ENCODE measurements at regions not wholly inside any gene's neighbourhood (a gene's known extent, or its start where the extent isn't known, plus 50 kb on each side); places are given as distances from the start of the nearest gene placed in this dataset.

GRCh38 chr22:48580481-48580970 is 1247.1 kb downstream of the BRD1 start:
- Histone ChIP-seq H3K36me3 (no peaks in the 10 kb centered on the region), H3K9me3 (no peaks in the 10 kb centered on the region), H3K4me3 (no peak overlapping the region), H3K27me3 (replicated peaks in 1 of 7) (peaks cover 0 to 51% (median 26%) of the 10 kb centered on the region in 7 donors), H3K4me1 (peaks cover 0 to 12% (median 4%) of the 10 kb centered on the region in 6 donors), H3K27ac (no peak overlapping the region)
- intact Hi-C loops (cut with DNase I; ENCODE audit: low total_unique reads), result no loop called here
- 61 to 77% (median 64%) methylated on average over 11 to 13 of the region's 13 CpGs for WGBS, 5 donors
- no peak for DNase-seq
- TF ChIP-seq, protein P1, sequence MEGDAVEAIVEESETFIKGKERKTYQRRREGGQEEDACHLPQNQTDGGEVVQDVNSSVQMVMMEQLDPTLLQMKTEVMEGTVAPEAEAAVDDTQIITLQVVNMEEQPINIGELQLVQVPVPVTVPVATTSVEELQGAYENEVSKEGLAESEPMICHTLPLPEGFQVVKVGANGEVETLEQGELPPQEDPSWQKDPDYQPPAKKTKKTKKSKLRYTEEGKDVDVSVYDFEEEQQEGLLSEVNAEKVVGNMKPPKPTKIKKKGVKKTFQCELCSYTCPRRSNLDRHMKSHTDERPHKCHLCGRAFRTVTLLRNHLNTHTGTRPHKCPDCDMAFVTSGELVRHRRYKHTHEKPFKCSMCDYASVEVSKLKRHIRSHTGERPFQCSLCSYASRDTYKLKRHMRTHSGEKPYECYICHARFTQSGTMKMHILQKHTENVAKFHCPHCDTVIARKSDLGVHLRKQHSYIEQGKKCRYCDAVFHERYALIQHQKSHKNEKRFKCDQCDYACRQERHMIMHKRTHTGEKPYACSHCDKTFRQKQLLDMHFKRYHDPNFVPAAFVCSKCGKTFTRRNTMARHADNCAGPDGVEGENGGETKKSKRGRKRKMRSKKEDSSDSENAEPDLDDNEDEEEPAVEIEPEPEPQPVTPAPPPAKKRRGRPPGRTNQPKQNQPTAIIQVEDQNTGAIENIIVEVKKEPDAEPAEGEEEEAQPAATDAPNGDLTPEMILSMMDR (IDR thresholded peaks at IDR 0.05 in 8 of 11, conservative IDR thresholded peaks at IDR 0.05 in 3 of 11), result no peak
- no peak for TF ChIP-seq POLR2AphosphoS5 (IDR thresholded peaks at IDR 0.05)
- TF ChIP-seq POLR2A (IDR thresholded peaks at IDR 0.05), result no peak

GRCh38 chr22:48579928-48580309 is 1247.8 kb downstream of the BRD1 start:
- H3K36me3 ChIP-seq, result no peaks in the 10 kb centered on the region
- H3K27me3 ChIP-seq (replicated peaks in 1 of 7), result peaks cover 0 to 54% (median 28%) of the 10 kb centered on the region in 7 donors
- no peak overlapping the region for H3K4me3 ChIP-seq
- peaks cover 0 to 12% (median 4%) of the 10 kb centered on the region in 6 donors for H3K4me1 ChIP-seq
- no peaks in the 10 kb centered on the region for H3K9me3 ChIP-seq
- intact Hi-C loops (cut with DNase I; ENCODE audit: low total_unique reads), result no loop called here
- 86 to 93% (median 91%) methylated on average over 22 of the region's 22 CpGs for WGBS, 5 donors
- TF ChIP-seq POLR2AphosphoS5 (IDR thresholded peaks at IDR 0.05) (no peak), POLR2A (IDR thresholded peaks at IDR 0.05) (no peak)
- TF ChIP-seq, protein P1 (IDR thresholded peaks at IDR 0.05 in 8 of 11, conservative IDR thresholded peaks at IDR 0.05 in 3 of 11), result no peak
- H3K27ac ChIP-seq, result no peak overlapping the region
- no peak for DNase-seq

DNA sequence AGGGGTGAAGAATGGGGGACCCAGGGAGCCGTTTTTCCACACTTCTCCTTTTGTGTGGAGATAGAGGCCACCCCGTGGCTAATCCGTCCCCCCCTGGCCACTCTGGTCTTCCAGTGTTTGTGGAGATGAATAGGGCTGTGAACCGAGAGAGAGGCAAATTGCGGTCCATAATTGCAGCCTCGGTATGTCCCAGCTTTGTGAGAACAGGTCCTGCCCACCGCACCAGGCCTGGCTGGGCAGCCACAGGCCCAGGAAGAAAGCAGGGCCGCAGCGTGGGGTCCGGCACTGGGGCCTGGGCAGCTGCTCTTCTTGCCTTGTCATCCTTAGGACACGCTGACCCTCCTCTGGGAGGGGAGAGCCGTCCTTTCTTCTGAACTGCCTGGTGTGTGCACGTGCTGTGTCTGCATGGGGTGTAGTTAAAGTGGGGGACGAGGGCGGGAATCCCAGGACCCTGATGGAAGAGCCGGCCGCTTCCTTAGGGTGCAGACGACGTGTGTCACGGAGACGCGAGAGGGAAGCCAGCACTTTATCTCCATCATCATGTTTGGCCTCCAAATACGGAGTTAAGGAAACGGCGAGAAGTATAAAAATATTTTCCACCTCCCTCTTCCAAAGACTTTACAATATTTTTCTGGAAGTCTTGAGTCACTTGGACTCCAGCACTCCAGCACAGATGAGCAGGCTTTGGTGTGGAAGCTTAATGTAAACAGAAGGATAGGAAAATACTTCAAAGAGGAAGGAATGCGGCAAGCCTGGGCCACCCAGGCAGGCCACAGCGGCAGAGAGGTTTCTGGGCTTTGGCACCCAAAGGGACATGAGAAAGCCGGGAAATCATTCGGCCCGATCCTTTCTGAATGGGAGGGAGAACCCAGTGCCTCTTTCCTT is 1248.4 kb downstream of the BRD1 start:
- no peak overlapping the region for H3K27ac ChIP-seq
- intact Hi-C loops (cut with DNase I; ENCODE audit: low total_unique reads), result no loop called here
- TF ChIP-seq, protein P1 (IDR thresholded peaks at IDR 0.05 in 8 of 11, conservative IDR thresholded peaks at IDR 0.05 in 3 of 11), result no peak
- no peak for TF ChIP-seq POLR2A (IDR thresholded peaks at IDR 0.05)
- TF ChIP-seq POLR2AphosphoS5 (IDR thresholded peaks at IDR 0.05), result no peak
- H3K9me3 ChIP-seq, result no peaks in the 10 kb centered on the region
- H3K36me3 ChIP-seq, result no peaks in the 10 kb centered on the region
- no peak for DNase-seq
- H3K27me3 ChIP-seq (replicated peaks in 1 of 7), result peaks cover 0 to 60% (median 34%) of the 10 kb centered on the region in 7 donors
- no peak overlapping the region for H3K4me3 ChIP-seq
- H3K4me1 ChIP-seq, result peaks cover 0 to 15% (median 4%) of the 10 kb centered on the region in 6 donors
- WGBS, 5 donors, result 71 to 81% (median 78%) methylated on average over 29 to 30 of the region's 30 CpGs

All from spleen (tissue), 11 donors.